GM21825 (cell line): ENCODE measurements at regions not wholly inside any gene's neighbourhood (a gene's known extent, or its start where the extent isn't known, plus 50 kb on each side); places are given as distances from the start of the nearest gene placed in this dataset.
"Not testable (repeated sequence)": the region's sequence is repeated elsewhere in the genome, so short reads cannot be mapped to it uniquely, and the experiment has no call there.

Source experiments
- ATAC-seq: cut with Tn5 transposase; IDR thresholded peaks from one replicate; pipeline ENCODE4 v1.9.1; 2021; ENCODE audit warnings: mild to moderate bottlenecking, moderate library complexity; ENCODE audit not compliant: unreplicated experiment

- ATAC-seq, result no peak
Observed at GRCh38 chr1:87977145-87977544, 648.5 kb downstream of the LMO4 start.

GRCh38 chr1:87979079-87979478, 650.4 kb downstream of the LMO4 start:
- no peak for ATAC-seq

DNA sequence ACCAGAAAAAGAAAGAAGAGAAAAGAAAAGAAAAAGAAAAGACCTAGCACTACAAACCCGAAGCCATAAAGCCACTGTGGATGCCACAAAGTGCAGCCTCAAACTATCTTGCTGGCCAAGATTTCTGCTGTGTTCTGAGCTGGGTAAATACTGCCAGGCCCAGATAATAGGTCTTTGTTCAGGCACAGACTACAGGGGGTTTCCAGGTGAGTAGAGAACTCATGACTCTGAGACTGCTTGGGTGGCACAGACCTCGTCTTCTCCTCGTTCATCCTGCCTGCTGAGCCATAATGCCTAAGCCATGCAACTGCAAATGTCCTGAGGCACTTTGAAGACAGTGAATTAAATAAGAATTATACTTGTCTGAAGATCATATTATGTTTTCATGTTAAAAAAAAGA, 651.8 kb downstream of the LMO4 start:
- no peak for ATAC-seq

GRCh38 chr1:87981386-87981785, 652.7 kb downstream of the LMO4 start:
- ATAC-seq, result no peak

- no peak for ATAC-seq
Observed at GRCh38 chr1:87981810-87982209, 653.1 kb downstream of the LMO4 start.

GRCh38 chr1:87983841-87984240, 655.2 kb downstream of the LMO4 start:
- no peak for ATAC-seq

DNA sequence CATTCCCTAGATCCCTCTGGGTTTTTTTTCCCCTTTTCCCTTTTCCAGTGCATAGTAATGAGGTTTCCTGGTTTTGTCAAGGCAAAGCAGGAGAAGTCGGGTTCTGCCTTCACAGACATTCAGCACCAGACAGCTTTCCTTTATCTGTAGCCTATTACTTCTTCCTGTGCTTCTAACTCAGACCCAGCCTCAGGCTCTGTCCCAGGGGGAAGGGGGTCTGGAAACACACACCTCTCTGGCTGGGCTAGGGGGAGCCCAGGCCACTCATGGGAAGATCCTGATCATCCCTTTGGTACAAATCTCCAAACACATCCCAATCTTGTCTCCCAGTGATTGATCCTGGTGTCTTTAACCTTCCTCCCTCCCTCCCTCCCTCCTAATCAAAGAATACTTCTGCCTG, 656.4 kb downstream of the LMO4 start:
- no peak for ATAC-seq

GRCh38 chr1:87986130-87986866, 657.6 kb downstream of the LMO4 start:
- ATAC-seq, result no peak

DNA sequence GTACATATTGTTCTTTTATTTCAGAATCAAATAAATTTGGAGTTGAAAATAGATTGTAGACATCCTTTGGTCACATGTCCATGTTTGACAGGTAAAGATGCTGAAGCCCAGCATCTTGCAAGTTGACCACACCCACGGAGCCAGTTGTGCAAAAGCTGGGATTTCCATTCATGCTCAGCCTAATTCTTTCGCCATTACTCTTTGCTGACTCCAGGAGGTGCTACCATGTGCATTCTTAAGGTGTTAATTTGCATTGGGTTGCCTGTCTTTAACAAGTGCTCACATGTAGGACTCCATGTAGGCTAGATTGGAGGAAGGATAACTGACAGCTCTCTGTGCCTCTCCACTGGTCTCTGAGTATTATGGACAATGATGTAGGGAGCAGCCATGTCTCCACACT, 660.7 kb downstream of the LMO4 start:
- no peak for ATAC-seq

GRCh38 chr1:87992536-87992935, 663.9 kb downstream of the LMO4 start:
- ATAC-seq, result not testable (repeated sequence)

GRCh38 chr1:87993051-87993450, 664.4 kb downstream of the LMO4 start:
- ATAC-seq, result no peak

- no peak for ATAC-seq
Observed at GRCh38 chr1:87999852-88000251, 671.2 kb downstream of the LMO4 start.

- no peak for ATAC-seq
Observed at GRCh38 chr1:88001460-88001859, 672.8 kb downstream of the LMO4 start.

- ATAC-seq, result no peak
Observed at GRCh38 chr1:88003255-88003654, 674.6 kb downstream of the LMO4 start.

DNA sequence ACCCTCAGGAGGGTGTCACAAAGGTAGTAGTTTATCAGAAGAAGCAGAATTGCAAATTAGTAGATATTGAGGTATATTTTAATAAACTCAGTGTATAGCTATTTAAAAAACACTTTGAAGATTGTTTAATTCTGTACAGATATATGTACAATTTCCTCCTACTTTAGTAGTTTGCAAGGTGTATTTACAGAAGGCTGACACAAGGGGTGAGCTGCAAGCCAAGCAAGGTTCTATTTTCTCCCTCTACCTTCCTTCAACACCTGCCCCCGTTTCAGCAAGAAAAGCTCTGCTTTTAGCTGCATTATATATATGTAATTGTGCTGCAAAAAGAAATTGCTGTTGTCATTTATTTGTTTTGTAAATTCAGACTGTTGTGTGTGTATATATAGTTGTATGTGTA, 674.2 kb upstream of the PKN2 start:
- no peak for ATAC-seq

DNA sequence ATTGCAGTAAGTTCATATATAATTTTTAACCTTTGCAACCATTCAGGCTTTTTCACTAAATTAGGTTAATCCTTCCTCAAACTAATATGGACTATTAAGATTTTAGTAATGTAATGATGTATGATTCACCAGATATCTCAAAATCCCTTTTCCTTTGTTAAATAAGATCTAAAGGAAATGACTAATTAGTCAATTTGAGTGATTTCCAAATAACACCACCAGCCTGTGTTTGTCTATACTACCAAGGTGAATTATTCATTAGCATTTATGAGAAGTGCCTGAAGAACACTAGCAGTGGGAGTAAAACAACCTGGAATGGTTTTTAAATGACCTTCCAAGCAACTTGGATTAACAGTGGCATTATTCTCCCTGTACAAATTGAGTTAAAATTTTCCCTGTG, 670.6 kb upstream of the PKN2 start:
- ATAC-seq, result no peak

GRCh38 chr1:88014131-88014530, 669.9 kb upstream of the PKN2 start:
- ATAC-seq, result no peak

DNA sequence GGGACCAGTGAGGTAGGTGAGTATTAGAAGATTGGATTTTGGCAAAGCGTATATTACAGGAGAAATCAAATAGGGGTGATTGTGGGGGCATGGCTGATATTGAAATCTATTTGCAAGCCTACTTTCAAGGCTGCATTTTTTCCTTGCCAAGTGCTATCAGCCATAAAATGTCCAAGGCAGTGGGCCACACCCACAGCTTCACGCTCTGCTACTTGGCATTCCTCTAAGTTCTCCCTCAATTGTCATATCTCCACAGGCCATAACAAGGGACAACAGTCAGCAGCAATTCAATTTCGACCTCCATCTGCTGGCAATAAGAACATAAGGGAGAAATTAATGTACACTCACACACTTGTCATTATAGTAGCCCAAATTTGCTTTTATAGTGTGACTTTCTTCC, 667.1 kb upstream of the PKN2 start:
- no peak for ATAC-seq

- ATAC-seq, result no peak
Observed at GRCh38 chr1:88021529-88021928, 662.5 kb upstream of the PKN2 start.

GRCh38 chr1:88022516-88022915, 661.6 kb upstream of the PKN2 start:
- no peak for ATAC-seq

DNA sequence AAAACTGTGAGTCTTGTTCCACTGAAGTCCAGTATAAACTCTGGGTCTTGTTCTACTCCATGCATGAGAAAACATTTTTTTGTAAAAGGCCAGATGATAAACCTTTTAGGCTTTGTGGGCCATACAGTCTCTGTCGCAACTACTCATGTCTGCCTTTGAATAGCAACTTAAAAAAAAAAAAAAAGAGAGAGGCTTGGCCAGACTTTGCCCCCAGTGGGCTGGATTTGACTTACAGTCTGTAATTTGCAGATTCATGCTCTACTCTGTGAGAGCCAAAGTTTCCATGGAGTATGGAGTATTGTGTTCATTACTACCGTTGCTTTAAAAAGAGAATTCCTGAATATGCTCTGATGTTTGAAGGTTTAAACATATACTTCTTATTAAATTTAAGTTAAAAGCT, 654.9 kb upstream of the PKN2 start:
- no peak for ATAC-seq

DNA sequence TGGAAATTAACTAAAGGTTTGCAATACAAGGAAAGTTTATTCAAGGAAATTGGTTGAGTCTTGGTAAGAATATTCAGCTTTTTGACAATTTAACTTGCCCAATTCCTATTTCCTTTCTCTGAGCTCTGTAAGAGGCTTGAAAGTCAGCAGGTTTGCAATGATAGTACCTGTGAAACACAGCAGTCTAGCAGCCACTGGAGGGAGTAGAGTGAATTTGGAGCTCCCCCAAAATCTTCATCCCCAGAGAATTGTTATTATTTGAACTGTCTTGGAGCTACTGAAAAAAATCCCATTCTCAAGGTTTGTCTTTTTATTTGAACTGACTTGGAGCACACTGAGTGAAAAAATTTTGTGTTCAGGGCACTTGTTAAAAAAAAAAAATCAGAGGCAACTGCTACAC, 654.2 kb upstream of the PKN2 start:
- no peak for ATAC-seq

DNA sequence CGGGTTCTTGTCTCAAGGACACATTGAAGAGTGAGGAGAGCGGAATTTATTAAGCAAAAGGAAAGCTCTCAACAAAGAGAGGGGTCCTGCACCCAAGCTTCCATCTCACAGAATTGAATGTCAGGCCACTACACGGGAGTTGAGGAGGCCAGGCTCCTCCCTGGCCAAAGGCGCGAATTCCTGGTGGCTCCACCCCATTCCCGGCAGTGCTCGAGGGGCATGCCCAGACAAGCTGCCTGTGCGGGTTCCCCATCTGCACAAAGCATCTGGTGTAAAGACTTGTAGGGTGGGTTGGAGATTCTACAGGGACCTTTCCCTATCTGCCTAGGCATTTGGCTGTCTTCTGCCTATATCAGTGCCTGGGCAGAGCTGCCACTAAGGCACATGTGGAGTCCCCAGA, 648.5 kb upstream of the PKN2 start:
- no peak for ATAC-seq
